Right lobe of liver (tissue), 4 donors: ENCODE measurements at regions not wholly inside any gene's neighbourhood (a gene's known extent, or its start where the extent isn't known, plus 50 kb on each side); places are given as distances from the start of the nearest gene placed in this dataset.

ENCODE experiments used
- POLR2A ChIP-seq: fragments of 450-650 bp; IDR thresholded peaks from one replicate; pipeline ENCODE4 v1.6.1; 2017; ENCODE audit warnings: antibody characterized with exemption, mild to moderate bottlenecking
- TF ChIP-seq, protein P1 (sequence below), 4 donors: fragments of 200-600 bp in 3 of 4; fragments of 450-650 bp in 1 of 4; IDR thresholded peaks; one replicate each; pipeline versions ENCODE4 v1.5.1 to v1.8.0; 2016 to 2022; ENCODE audit warnings: antibody characterized with exemption in 4 of 4, mild to moderate bottlenecking in 2 of 4
- donor health status: DM: no; HTN: no; CAD: no.
- donor health status: DM: no; HTN: no; CAD: no.
- donor health status: DM: no; HTN: yes; CAD: no.

DNA sequence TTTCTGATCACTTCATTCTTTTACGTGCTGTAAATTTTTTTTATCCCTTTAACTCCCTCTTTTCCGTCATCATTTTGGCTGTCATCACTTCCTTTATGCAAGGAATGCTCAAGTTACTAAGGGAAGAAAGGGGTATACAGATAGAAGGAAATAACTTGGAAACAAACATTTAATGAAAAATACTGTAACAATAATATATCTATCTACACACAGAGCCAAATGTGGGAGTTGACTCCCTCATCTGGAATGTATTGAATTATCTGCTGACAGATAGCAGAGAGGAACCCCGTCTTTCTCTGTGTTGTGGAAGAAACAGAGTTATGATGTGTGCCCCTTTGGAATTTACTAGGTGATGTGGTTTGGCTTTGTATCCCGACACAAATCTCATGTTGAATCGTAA lies 182.5 kb upstream of the NXPH2 start:
- TF ChIP-seq, protein P1, sequence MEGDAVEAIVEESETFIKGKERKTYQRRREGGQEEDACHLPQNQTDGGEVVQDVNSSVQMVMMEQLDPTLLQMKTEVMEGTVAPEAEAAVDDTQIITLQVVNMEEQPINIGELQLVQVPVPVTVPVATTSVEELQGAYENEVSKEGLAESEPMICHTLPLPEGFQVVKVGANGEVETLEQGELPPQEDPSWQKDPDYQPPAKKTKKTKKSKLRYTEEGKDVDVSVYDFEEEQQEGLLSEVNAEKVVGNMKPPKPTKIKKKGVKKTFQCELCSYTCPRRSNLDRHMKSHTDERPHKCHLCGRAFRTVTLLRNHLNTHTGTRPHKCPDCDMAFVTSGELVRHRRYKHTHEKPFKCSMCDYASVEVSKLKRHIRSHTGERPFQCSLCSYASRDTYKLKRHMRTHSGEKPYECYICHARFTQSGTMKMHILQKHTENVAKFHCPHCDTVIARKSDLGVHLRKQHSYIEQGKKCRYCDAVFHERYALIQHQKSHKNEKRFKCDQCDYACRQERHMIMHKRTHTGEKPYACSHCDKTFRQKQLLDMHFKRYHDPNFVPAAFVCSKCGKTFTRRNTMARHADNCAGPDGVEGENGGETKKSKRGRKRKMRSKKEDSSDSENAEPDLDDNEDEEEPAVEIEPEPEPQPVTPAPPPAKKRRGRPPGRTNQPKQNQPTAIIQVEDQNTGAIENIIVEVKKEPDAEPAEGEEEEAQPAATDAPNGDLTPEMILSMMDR (IDR thresholded peaks at IDR 0.05), result no peak
- no peak for TF ChIP-seq POLR2A
